ENCODE measurements at regions not wholly inside any gene's neighbourhood (a gene's known extent, or its start where the extent isn't known, plus 50 kb on each side); places are given as distances from the start of the nearest gene placed in this dataset.

DNA sequence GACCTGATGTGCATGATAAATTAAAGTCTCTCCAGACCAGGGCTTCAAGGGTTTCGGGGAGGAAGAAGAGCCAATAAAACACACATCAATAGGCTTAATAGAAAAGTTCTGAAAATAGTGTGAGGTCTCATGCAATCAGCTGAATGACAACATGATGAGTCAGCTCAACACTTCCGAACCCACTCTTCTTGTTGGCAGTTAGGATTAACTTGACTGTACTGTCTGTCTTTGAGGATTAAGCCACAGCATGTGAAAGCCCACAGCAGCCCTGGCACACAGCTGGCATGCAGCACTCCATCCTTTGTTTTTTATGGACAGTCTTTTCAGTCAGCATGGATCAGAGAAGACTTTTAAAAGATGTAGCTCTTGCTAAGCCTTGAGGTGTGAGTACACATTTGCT lies 526.9 kb upstream of the VSTM2A start:
- Mint-ChIP-seq H3K4me1 (no peaks in the 10 kb centered on the region), H3K27ac (no peak overlapping the region), H3K4me3 (no peak overlapping the region), H3K27me3 (ENCODE audit: low read depth) (no peaks in the 10 kb centered on the region), H3K9me3 (no peaks in the 10 kb centered on the region), H3K36me3 (ENCODE audit: low read depth) (no peaks in the 10 kb centered on the region)
- TF ChIP-seq, protein P1, sequence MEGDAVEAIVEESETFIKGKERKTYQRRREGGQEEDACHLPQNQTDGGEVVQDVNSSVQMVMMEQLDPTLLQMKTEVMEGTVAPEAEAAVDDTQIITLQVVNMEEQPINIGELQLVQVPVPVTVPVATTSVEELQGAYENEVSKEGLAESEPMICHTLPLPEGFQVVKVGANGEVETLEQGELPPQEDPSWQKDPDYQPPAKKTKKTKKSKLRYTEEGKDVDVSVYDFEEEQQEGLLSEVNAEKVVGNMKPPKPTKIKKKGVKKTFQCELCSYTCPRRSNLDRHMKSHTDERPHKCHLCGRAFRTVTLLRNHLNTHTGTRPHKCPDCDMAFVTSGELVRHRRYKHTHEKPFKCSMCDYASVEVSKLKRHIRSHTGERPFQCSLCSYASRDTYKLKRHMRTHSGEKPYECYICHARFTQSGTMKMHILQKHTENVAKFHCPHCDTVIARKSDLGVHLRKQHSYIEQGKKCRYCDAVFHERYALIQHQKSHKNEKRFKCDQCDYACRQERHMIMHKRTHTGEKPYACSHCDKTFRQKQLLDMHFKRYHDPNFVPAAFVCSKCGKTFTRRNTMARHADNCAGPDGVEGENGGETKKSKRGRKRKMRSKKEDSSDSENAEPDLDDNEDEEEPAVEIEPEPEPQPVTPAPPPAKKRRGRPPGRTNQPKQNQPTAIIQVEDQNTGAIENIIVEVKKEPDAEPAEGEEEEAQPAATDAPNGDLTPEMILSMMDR (IDR thresholded peaks at IDR 0.05; ENCODE audit: unreplicated experiment in 3 of 3) = no peak

DNA sequence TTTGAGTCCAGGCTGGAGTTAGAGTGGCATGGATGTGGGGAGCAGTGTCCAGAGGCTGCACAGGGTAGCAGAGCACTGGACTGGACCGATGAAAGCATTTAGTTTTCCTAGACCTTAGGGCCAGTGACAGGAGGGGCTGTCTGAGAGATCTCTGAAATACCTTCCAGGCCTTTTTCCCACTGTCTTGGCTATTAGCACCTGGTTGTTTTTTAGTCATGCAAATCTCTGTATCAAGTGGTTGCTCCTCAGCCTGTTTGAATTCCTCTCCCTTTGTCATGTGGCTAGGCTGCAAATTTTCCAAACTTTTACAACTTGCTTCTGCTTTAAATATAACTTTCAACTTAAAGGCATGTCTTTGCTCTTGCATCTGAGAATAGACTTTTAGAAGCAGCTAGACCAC lies 504.3 kb upstream of the VSTM2A start:
- Mint-ChIP-seq H3K4me3 (no peak overlapping the region), H3K27me3 (ENCODE audit: low read depth) (no peaks in the 10 kb centered on the region), H3K36me3 (ENCODE audit: low read depth) (no peaks in the 10 kb centered on the region), H3K4me1 (no peaks in the 10 kb centered on the region), H3K9me3 (peaks cover 15% of the 10 kb centered on the region), H3K27ac (no peak overlapping the region)
- TF ChIP-seq, protein P1 (IDR thresholded peaks at IDR 0.05; ENCODE audit: unreplicated experiment in 3 of 3) = no peak

DNA sequence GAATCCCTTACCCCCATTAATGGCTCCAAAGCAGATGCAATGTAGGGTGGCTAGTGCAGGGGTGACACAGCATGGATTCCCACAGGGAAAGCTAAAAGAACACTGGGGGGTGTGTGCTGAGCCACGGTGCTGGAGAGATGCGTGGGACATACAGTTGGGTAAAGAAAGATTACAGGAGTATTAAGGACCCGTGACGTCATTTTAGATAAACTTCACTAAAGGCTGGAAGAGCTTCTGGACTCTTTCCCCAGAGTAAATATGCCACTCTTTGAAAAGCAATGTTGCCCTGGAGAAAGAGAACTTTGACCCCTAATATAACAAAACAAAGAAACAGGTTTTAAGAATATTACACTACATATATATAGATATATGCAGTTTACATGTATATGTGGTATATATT lies 481.5 kb upstream of the VSTM2A start:
- Mint-ChIP-seq H3K36me3 (ENCODE audit: low read depth) (no peaks in the 10 kb centered on the region), H3K4me1 (no peaks in the 10 kb centered on the region), H3K9me3 (no peaks in the 10 kb centered on the region), H3K27me3 (ENCODE audit: low read depth) (no peaks in the 10 kb centered on the region), H3K27ac (no peak overlapping the region), H3K4me3 (no peak overlapping the region)
- TF ChIP-seq, protein P1 (IDR thresholded peaks at IDR 0.05; ENCODE audit: unreplicated experiment in 3 of 3) = no peak

DNA sequence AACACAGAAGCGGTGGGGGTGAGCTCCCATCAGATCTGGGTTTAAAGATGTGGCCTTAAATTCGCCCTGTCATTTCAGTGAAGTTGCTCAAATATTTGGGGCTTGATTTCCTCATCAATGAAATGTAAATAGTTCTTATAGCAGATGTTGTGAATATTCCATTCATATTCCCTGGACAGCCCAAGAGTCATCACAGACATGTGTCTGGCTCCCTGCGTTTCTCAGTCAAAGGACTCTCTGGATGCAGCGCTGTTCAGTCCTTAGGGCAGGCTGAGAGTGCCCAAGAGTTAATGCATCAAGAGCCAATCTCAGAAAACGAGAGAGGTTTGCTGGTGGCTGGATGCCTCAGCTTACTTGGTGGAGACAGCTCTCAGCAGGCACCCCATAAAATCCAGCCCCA lies 475.5 kb upstream of the VSTM2A start:
- Mint-ChIP-seq H3K4me1 (no peaks in the 10 kb centered on the region), H3K27ac (no peak overlapping the region), H3K36me3 (ENCODE audit: low read depth) (no peaks in the 10 kb centered on the region), H3K27me3 (ENCODE audit: low read depth) (no peaks in the 10 kb centered on the region), H3K4me3 (no peak overlapping the region), H3K9me3 (no peaks in the 10 kb centered on the region)
- TF ChIP-seq, protein P1 (IDR thresholded peaks at IDR 0.05; ENCODE audit: unreplicated experiment in 3 of 3) = no peak

DNA sequence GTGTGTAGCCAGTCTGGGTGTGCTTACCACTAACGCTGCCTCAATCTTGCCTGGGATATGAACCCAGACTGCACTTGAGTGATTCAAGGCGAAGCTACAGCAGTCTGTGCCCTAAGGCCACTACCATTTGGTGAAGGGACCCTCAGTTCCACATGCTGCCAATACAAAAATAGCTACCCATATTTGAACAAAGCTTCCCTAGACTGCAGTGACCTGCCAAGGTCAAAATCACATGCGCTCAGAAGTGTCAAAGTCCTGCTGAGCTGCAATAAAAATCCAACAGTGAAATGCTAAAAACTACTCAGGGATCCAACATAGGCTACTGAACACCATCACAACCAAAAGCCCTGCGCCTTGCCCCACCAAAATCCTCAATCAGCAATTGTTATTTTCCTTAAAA lies 472.3 kb upstream of the VSTM2A start:
- TF ChIP-seq, protein P1 (IDR thresholded peaks at IDR 0.05; ENCODE audit: unreplicated experiment in 3 of 3) = no peak
- H3K27ac Mint-ChIP-seq = no peak overlapping the region
- no peaks in the 10 kb centered on the region for H3K36me3 Mint-ChIP-seq (ENCODE audit: low read depth)
- H3K9me3 Mint-ChIP-seq = no peaks in the 10 kb centered on the region
- H3K4me3 Mint-ChIP-seq = no peak overlapping the region
- no peaks in the 10 kb centered on the region for H3K4me1 Mint-ChIP-seq
- no peaks in the 10 kb centered on the region for H3K27me3 Mint-ChIP-seq (ENCODE audit: low read depth)

DNA sequence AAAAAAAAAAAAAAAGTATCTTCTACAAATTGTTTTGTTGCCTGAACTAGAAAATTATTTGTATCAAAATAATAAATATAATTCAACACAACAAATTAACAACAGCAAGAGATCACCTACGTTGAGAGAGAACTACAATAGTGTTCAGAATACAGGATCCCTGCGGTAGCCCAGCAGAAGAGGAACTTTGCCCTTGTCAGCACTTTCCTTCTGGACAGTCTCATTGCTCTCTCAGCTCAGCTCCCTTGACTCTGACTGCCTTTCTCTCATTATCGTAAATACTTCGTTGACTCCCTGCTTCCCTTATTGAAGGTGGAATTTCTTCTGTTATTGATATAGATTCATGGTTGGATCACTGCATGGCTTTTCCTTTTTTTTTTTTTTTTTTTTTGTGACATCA lies 469.5 kb upstream of the VSTM2A start:
- no peaks in the 10 kb centered on the region for H3K4me1 Mint-ChIP-seq
- TF ChIP-seq, protein P1 (IDR thresholded peaks at IDR 0.05; ENCODE audit: unreplicated experiment in 3 of 3) = no peak
- no peaks in the 10 kb centered on the region for H3K9me3 Mint-ChIP-seq
- no peak overlapping the region for H3K4me3 Mint-ChIP-seq
- H3K27ac Mint-ChIP-seq = no peak overlapping the region
- H3K27me3 Mint-ChIP-seq (ENCODE audit: low read depth) = no peaks in the 10 kb centered on the region
- no peaks in the 10 kb centered on the region for H3K36me3 Mint-ChIP-seq (ENCODE audit: low read depth)
